ENCODE measurements at regions not wholly inside any gene's neighbourhood (a gene's known extent, or its start where the extent isn't known, plus 50 kb on each side); places are given as distances from the start of the nearest gene placed in this dataset.
"Not testable (repeated sequence)": the region's sequence is repeated elsewhere in the genome, so short reads cannot be mapped to it uniquely, and the experiment has no call there.

- no peaks in the 10 kb centered on the region for H3K4me1 ChIP-seq (ENCODE audit: low read length)
- H3K36me3 ChIP-seq (replicated peaks; ENCODE audit: low read depth, low read length), result no peaks in the 10 kb centered on the region
- H3K4me2 ChIP-seq (ENCODE audit: low read length), result no peak overlapping the region
- H3K79me2 ChIP-seq (ENCODE audit: low read length), result no peaks in the 10 kb centered on the region
- H3K27ac ChIP-seq (ENCODE audit: low read length), result no peak overlapping the region
- H3K4me3 ChIP-seq (ENCODE audit: low read length), result no peak overlapping the region
- TF ChIP-seq CTCF (IDR thresholded peaks at IDR 0.05; ENCODE audit: low read depth, low read length) (no peak), EZH2phosphoT487 (IDR thresholded peaks at IDR 0.05; ENCODE audit: low read depth) (no peak)
- H3K9ac ChIP-seq (ENCODE audit: low read length), result no peak overlapping the region
- no peaks in the 10 kb centered on the region for H3K27me3 ChIP-seq (ENCODE audit: low read depth, low read length)
- H4K20me1 ChIP-seq (ENCODE audit: insufficient read depth, low read length), result no peaks in the 10 kb centered on the region
- H2AFZ ChIP-seq (ENCODE audit: low read depth, low read length), result no peak overlapping the region
- no peaks in the 10 kb centered on the region for H3K9me3 ChIP-seq (ENCODE audit: insufficient read depth, low read length)
Measured at GRCh38 chr19:32066056-32066455, 279.4 kb upstream of the ZNF507 start.

GRCh38 chr19:32067685-32068084 lies 277.7 kb upstream of the ZNF507 start:
- Histone ChIP-seq H3K4me3 (ENCODE audit: low read length) (no peak overlapping the region), H3K27ac (ENCODE audit: low read length) (no peak overlapping the region), H3K9me3 (ENCODE audit: insufficient read depth, low read length) (no peaks in the 10 kb centered on the region), H3K36me3 (replicated peaks; ENCODE audit: low read depth, low read length) (no peaks in the 10 kb centered on the region), H3K9ac (ENCODE audit: low read length) (no peak overlapping the region), H3K27me3 (ENCODE audit: low read depth, low read length) (no peaks in the 10 kb centered on the region), H2AFZ (ENCODE audit: low read depth, low read length) (no peak overlapping the region), H3K79me2 (ENCODE audit: low read length) (no peaks in the 10 kb centered on the region), H3K4me2 (ENCODE audit: low read length) (no peak overlapping the region), H4K20me1 (ENCODE audit: insufficient read depth, low read length) (no peaks in the 10 kb centered on the region), H3K4me1 (ENCODE audit: low read length) (no peaks in the 10 kb centered on the region)
- TF ChIP-seq CTCF (IDR thresholded peaks at IDR 0.05; ENCODE audit: low read depth, low read length), result no peak
- TF ChIP-seq EZH2phosphoT487 (IDR thresholded peaks at IDR 0.05; ENCODE audit: low read depth), result no peak

- Histone ChIP-seq H4K20me1 (ENCODE audit: insufficient read depth, low read length) (no peaks in the 10 kb centered on the region), H3K36me3 (replicated peaks; ENCODE audit: low read depth, low read length) (no peaks in the 10 kb centered on the region), H2AFZ (ENCODE audit: low read depth, low read length) (no peak overlapping the region), H3K9ac (ENCODE audit: low read length) (no peak overlapping the region), H3K4me1 (ENCODE audit: low read length) (no peaks in the 10 kb centered on the region), H3K9me3 (ENCODE audit: insufficient read depth, low read length) (no peaks in the 10 kb centered on the region), H3K79me2 (ENCODE audit: low read length) (no peaks in the 10 kb centered on the region), H3K27ac (ENCODE audit: low read length) (no peak overlapping the region), H3K27me3 (ENCODE audit: low read depth, low read length) (no peaks in the 10 kb centered on the region), H3K4me2 (ENCODE audit: low read length) (no peak overlapping the region), H3K4me3 (ENCODE audit: low read length) (no peak overlapping the region)
- TF ChIP-seq EZH2phosphoT487 (IDR thresholded peaks at IDR 0.05; ENCODE audit: low read depth), result no peak
Measured at GRCh38 chr19:32068793-32069192, 276.6 kb upstream of the ZNF507 start.

- TF ChIP-seq EZH2phosphoT487 (IDR thresholded peaks at IDR 0.05; ENCODE audit: low read depth), result no peak
- TF ChIP-seq CTCF (IDR thresholded peaks at IDR 0.05; ENCODE audit: low read depth, low read length), result no peak
- no peak overlapping the region for H3K27ac ChIP-seq (ENCODE audit: low read length)
- no peaks in the 10 kb centered on the region for H3K79me2 ChIP-seq (ENCODE audit: low read length)
- no peak overlapping the region for H3K4me3 ChIP-seq (ENCODE audit: low read length)
- H3K4me1 ChIP-seq (ENCODE audit: low read length), result no peaks in the 10 kb centered on the region
- H3K9ac ChIP-seq (ENCODE audit: low read length), result no peak overlapping the region
- no peak overlapping the region for H3K4me2 ChIP-seq (ENCODE audit: low read length)
- no peaks in the 10 kb centered on the region for H3K36me3 ChIP-seq (replicated peaks; ENCODE audit: low read depth, low read length)
- H3K9me3 ChIP-seq (ENCODE audit: insufficient read depth, low read length), result no peaks in the 10 kb centered on the region
- no peaks in the 10 kb centered on the region for H3K27me3 ChIP-seq (ENCODE audit: low read depth, low read length)
- H2AFZ ChIP-seq (ENCODE audit: low read depth, low read length), result no peak overlapping the region
- H4K20me1 ChIP-seq (ENCODE audit: insufficient read depth, low read length), result no peaks in the 10 kb centered on the region
Measured at GRCh38 chr19:32070101-32070500, 275.3 kb upstream of the ZNF507 start.

GRCh38 chr19:32082028-32082427 lies 263.4 kb upstream of the ZNF507 start:
- no peak overlapping the region for H3K4me2 ChIP-seq (ENCODE audit: low read length)
- no peak overlapping the region for H3K9ac ChIP-seq (ENCODE audit: low read length)
- H3K4me1 ChIP-seq (ENCODE audit: low read length), result no peaks in the 10 kb centered on the region
- TF ChIP-seq CTCF (IDR thresholded peaks at IDR 0.05; ENCODE audit: low read depth, low read length), result no peak
- H3K36me3 ChIP-seq (replicated peaks; ENCODE audit: low read depth, low read length), result no peaks in the 10 kb centered on the region
- H3K4me3 ChIP-seq (ENCODE audit: low read length), result no peak overlapping the region
- no peak overlapping the region for H2AFZ ChIP-seq (ENCODE audit: low read depth, low read length)
- no peaks in the 10 kb centered on the region for H3K9me3 ChIP-seq (ENCODE audit: insufficient read depth, low read length)
- H3K79me2 ChIP-seq (ENCODE audit: low read length), result no peaks in the 10 kb centered on the region
- H3K27ac ChIP-seq (ENCODE audit: low read length), result no peak overlapping the region
- H4K20me1 ChIP-seq (ENCODE audit: insufficient read depth, low read length), result no peaks in the 10 kb centered on the region
- no peaks in the 10 kb centered on the region for H3K27me3 ChIP-seq (ENCODE audit: low read depth, low read length)

- not testable (repeated sequence) for H3K9ac ChIP-seq (ENCODE audit: low read length); H2AFZ ChIP-seq (ENCODE audit: low read depth, low read length); H3K36me3 ChIP-seq (replicated peaks; ENCODE audit: low read depth, low read length); H3K79me2 ChIP-seq (ENCODE audit: low read length); H3K27ac ChIP-seq (ENCODE audit: low read length); H3K27me3 ChIP-seq (ENCODE audit: low read depth, low read length); H3K9me3 ChIP-seq (ENCODE audit: insufficient read depth, low read length); H3K4me2 ChIP-seq (ENCODE audit: low read length); H3K4me3 ChIP-seq (ENCODE audit: low read length); H3K4me1 ChIP-seq (ENCODE audit: low read length); H4K20me1 ChIP-seq (ENCODE audit: insufficient read depth, low read length)
Measured at GRCh38 chr19:32084756-32085363, 260.6 kb upstream of the ZNF507 start.

Data from OCI-LY3 (cell line).